ENCODE measurements at regions not wholly inside any gene's neighbourhood (a gene's known extent, or its start where the extent isn't known, plus 50 kb on each side); places are given as distances from the start of the nearest gene placed in this dataset.

GRCh38 chr2:136612079-136612478 lies 153.3 kb upstream of the THSD7B start:
- intact Hi-C loops (cut with DNase I): no loop called here
- no peak for DNase-seq
- no peaks in the 10 kb centered on the region for H3K4me1 ChIP-seq
- H3K36me3 ChIP-seq: no peaks in the 10 kb centered on the region
- WGBS, 2 donors: 77 to 82% methylated on average over 3 of the region's 3 CpGs
- H3K27me3 ChIP-seq: no peaks in the 10 kb centered on the region
- no peak overlapping the region for H3K4me3 ChIP-seq
- H3K9me3 ChIP-seq: no peaks in the 10 kb centered on the region
- no peak for ATAC-seq
- no peak overlapping the region for H3K27ac ChIP-seq
- no peak for FAIRE-seq
- no peak for TF ChIP-seq CTCF (IDR thresholded peaks at IDR 0.05)

- Histone ChIP-seq H3K9me3 (no peaks in the 10 kb centered on the region), H3K27me3 (no peaks in the 10 kb centered on the region), H3K4me1 (no peaks in the 10 kb centered on the region), H3K36me3 (no peaks in the 10 kb centered on the region), H3K27ac (no peak overlapping the region), H3K4me3 (no peak overlapping the region)
- ATAC-seq: no peak
- WGBS, 2 donors: 73 to 76% methylated on average over 1 of the region's 1 CpG
- intact Hi-C loops (cut with DNase I): no loop called here
- FAIRE-seq: no peak
- no peak for DNase-seq
- no peak for TF ChIP-seq CTCF (IDR thresholded peaks at IDR 0.05)
These were observed 153.9 kb upstream of the THSD7B start for GRCh38 chr2:136611451-136611850.

GRCh38 chr2:136582628-136583205 lies 182.6 kb upstream of the THSD7B start:
- 6 to 8% methylated on average over 4 of the region's 4 CpGs for WGBS, 2 donors
- H3K36me3 ChIP-seq: no peaks in the 10 kb centered on the region
- DNase-seq (peak in 4 of 6 donors; percentile 7 to 40 (median 22)), ATAC-seq (peak in 2 of 4 donors; percentile 58 to 72), FAIRE-seq (no peak)
- no peaks in the 10 kb centered on the region for H3K4me1 ChIP-seq
- H3K27me3 ChIP-seq: no peaks in the 10 kb centered on the region
- intact Hi-C loops (cut with DNase I): no loop called here
- no peak overlapping the region for H3K4me3 ChIP-seq
- H3K27ac ChIP-seq: no peak overlapping the region
- no peak for TF ChIP-seq CTCF (IDR thresholded peaks at IDR 0.05)
- H3K9me3 ChIP-seq: no peaks in the 10 kb centered on the region

- peak; percentile 97 to 100 (median 99) for ATAC-seq
- Histone ChIP-seq H3K36me3 (no peaks in the 10 kb centered on the region), H3K27ac (no peak overlapping the region), H3K4me1 (peaks cover 0 to 6% (median 0%) of the 10 kb centered on the region in 3 donors), H3K9me3 (no peaks in the 10 kb centered on the region), H3K27me3 (no peaks in the 10 kb centered on the region), H3K4me3 (no peak overlapping the region)
- no peak for TF ChIP-seq CTCF (IDR thresholded peaks at IDR 0.05)
- intact Hi-C loops (cut with DNase I): no loop called here
- FAIRE-seq: no peak
- DNase-seq: peak; percentile 64 to 89 (median 84)
- WGBS, 2 donors: 25 to 32% methylated on average over 2 of the region's 2 CpGs
These were observed 193.0 kb upstream of the THSD7B start for GRCh38 chr2:136572335-136572734.

- 77 to 87% methylated on average over 1 of the region's 1 CpG for WGBS, 2 donors
- ATAC-seq (no peak), FAIRE-seq (no peak), DNase-seq (no peak)
- Histone ChIP-seq H3K9me3 (no peaks in the 10 kb centered on the region), H3K4me3 (no peak overlapping the region), H3K27me3 (no peaks in the 10 kb centered on the region), H3K4me1 (no peaks in the 10 kb centered on the region), H3K27ac (no peak overlapping the region), H3K36me3 (no peaks in the 10 kb centered on the region)
- no peak for TF ChIP-seq CTCF (IDR thresholded peaks at IDR 0.05)
- intact Hi-C loops (cut with DNase I): no loop called here
These were observed 208.1 kb upstream of the THSD7B start for GRCh38 chr2:136557203-136557602.
